ENCODE measurements at regions not wholly inside any gene's neighbourhood (a gene's known extent, or its start where the extent isn't known, plus 50 kb on each side); places are given as distances from the start of the nearest gene placed in this dataset.
A peak's percentile ranks its signal among the peaks of the same experiment; 100 is the strongest.

DNA sequence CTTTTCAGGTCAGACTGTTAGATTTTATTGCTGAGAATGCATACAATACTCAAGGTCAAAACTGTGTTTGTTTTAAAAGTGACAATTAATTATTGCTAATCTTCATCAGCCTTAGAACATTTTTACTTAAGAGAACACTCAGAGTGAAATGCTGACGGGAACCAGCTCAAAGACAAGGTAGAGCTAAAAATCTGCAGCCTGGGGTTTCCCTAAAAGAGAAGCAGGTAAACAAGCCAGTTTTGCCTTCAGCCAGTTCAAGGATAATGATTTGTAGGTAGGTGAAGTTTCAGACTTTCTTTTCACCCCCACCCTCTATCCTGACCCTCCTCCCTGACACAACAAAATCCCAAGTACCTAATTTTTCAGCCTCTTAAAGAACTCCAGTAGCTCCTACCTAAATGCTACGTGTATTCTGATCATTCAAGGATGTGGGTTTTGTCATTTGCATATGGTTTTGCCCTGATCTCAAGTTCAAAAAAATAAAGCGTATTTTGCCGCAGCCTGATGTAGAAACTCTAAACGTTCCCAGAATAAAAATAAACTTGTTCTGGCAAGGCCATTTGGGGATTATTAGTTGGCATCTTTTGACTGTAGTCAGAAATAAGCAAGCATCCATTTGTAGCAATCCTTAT, 407.2 kb downstream of the EFNA5 start:
- DNase-seq, result no peak

DNA sequence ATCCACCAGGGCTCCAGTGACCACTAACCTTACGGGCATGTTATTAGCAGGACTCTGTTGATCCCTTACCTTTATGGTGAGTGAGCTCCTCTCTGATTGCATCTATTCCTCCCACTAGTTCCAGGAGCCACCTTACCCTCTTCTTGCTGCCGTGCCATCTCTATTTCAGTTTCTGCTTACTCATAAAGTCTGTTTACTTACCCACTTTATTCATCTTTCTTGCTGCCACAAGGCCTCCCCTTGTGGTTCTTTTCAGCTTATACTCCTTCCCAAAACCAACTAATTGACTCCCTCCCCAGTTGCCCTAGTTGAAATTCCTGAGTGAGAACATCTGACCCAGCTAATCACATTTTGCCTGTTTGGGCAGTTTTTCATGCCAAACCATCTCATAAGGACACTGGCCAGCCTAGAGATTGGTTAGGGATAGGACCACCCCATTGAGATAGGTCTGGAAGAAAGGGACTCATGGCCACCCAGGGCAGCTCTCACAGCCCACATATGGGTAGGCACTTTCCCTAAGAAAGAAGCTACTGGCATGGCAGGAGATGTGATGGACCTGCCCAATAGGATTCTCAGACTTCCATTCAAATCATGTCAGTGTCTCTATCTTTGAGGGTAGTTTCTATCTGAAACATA, 412.7 kb downstream of the EFNA5 start:
- no peak for DNase-seq

- DNase-seq, result no peak
These were observed 415.9 kb downstream of the EFNA5 start for GRCh38 chr5:107254902-107255234.

GRCh38 chr5:107254214-107254901, 416.4 kb downstream of the EFNA5 start:
- DNase-seq, result no peak

GRCh38 chr5:107253246-107253645, 417.5 kb downstream of the EFNA5 start:
- no peak for DNase-seq

DNA sequence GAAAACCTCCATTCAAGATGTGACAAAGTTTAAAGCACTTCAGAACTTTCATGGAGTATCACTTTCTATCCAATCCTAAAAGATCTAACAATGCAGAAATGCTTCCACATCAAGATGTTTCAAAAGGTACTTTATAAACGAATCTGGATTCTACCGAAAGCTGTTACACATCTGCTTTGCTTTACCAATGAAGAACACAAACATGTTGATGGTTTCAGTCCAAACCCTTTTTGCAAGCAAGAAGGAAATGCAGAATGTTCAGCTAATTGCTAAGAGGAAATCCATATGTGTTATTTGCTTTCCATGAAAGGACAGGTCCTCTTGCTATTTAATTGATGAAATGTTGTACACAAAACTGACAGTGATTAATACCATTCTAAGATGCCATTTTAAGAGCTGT, 419.6 kb downstream of the EFNA5 start:
- DNase-seq, result no peak

- peak; percentile 41 for DNase-seq
These were observed 422.6 kb downstream of the EFNA5 start for GRCh38 chr5:107248066-107248695.

DNA sequence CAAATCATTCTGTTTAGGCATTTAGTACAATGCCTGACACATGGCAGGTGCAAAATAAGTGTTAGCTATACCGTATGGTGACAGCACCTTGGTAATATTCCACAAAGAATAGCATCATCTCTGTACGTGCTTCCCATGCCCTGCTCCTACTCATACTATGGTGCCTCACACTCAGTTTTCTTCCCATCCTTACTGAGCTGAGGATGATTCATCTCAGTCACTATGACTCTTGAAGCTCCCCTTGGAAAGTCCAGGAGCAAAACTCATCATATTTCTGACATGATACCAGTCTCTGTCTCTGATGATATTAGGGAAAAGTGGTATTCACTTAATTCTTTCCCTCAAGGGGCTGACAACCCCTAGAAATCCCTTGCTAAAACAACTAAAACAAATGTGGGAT, 423.3 kb downstream of the EFNA5 start:
- peak; percentile 11 for DNase-seq

GRCh38 chr5:107243220-107243579, 427.5 kb downstream of the EFNA5 start:
- no peak for DNase-seq

DNA sequence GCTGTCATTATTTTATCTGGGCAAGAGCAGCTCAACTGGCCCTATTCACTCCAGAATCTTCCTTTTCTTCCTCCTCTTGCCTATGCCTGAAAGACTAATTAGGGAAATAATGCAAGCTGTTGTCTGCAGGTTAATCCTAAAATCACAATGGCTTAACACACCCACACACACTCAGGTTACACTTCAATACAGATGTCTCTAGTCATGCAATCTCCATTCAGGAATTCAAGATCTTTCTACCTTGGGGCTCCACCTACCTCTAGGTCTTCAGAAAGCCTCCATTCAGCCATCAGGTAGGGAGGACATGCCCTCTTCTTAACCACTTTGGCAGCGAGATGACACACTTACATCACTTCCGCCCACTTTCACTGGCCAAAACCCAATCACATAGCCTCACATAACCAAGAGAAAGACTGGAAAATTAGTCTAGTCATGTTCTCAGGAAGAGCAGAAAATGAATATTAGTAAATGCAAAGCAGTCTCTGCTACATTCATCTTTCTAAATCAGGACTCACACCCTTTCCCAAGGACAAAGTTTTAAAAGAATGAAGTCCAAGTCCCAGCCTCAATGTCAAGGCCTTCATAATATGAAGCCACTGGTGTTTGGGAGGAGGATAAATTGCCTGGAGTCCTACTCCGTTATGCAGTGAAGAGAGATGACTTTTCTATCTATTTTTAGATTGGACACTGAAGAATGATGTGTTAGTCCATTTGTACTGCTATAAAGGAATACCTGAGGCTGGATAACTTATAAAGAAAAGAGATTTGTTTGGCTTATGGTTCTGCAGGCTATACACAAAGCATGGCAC, 428.1 kb downstream of the EFNA5 start:
- DNase-seq, result no peak

GRCh38 chr5:107241841-107242240, 428.9 kb downstream of the EFNA5 start:
- no peak for DNase-seq

GRCh38 chr5:107235167-107235566, 435.6 kb downstream of the EFNA5 start:
- no peak for DNase-seq

DNA sequence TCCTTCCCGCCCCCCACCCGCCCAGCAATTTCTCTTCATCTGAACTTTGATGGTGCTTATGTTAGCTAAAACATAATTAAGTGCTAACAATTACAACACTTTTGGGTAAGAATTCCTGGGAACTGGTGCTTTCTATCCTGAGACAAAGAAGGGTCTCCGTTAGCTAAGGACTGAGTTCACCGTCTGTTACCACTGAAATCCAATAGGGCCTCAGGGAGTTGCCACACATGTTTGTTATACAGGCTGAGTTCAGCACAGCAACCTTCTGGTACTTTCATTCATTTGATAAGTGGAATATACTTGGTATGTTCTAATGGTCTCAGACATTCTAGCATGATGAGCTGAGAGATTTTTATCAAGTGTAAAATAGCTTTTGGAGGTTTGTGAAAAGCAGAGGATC, 437.9 kb downstream of the EFNA5 start:
- no peak for DNase-seq

DNA sequence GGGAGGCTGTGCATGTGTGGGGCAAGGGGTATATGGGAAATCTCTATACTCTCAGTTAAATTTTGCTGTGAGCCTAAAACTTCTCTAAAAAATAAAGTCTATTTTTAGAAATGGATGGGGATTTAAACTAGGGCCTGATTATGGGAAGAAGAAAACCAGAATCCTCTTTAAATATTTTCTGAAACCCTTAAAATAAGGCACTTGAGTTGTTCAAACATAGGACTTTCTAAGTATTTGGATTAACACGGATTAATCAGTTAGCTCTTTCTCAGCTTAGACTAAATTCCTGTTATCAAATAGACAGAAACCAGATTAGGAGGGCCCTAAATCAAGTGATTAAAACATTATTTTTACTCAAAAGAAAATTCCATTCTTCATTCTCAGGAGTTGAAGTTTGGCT, 438.4 kb downstream of the EFNA5 start:
- no peak for DNase-seq

DNA sequence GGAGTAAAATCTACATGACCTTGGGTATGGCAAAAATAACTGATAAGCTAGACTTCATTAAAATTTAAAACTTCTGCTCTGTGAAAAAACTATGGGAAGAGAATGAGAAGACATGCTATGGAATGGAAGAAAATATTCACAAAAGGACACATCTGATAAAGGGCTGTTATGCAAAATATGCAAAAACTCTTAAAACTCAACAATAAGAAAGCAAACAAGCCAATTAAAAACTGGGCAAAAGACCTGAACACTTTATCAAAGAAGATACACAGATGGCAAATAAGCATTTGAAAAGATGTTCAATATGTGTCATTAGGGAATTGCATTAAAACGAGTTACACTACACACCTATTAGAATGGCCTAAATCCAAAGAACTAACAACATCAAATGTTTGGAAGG, 439.5 kb downstream of the EFNA5 start:
- no peak for DNase-seq

DNA sequence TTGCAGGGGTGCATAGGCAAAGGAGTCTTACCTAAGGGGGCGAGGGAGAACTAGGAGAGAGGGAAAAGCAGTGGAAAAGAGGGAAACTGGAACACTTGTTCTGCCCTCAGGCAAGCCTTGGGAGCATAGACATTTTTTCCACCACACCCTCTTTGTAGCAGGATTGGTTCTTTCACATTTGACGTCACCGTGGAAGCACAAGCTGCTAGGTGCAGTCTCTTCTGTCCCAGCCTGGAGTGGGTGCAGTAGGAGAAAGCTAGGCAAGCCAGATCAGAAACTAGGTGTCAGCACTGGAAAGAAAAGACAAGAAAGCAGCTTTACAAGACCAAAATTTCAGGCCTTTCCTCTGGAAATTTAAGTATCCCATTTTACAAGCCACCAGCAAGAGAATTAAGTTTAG, 440.4 kb downstream of the EFNA5 start:
- no peak for DNase-seq

GRCh38 chr5:107228226-107228625, 442.5 kb downstream of the EFNA5 start:
- DNase-seq, result no peak

DNA sequence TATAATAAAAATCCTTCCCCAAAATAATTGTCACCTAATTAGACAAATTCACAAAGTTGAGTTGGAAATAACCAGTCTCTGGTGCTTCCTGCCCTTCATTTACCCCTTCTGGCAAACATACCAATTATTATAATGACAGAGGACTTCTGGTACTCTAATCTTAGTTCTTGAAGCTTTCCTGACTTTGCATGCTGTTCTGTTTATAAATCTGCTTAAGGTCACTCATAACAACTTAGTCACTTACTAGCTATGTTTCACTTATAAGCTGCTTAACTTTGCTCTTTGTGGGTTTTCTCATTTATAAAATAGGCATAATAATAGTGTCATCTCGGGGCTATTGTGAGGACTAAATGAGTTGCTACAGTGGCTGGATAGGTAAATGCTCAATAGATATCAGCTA, 446.5 kb downstream of the EFNA5 start:
- no peak for DNase-seq

DNA sequence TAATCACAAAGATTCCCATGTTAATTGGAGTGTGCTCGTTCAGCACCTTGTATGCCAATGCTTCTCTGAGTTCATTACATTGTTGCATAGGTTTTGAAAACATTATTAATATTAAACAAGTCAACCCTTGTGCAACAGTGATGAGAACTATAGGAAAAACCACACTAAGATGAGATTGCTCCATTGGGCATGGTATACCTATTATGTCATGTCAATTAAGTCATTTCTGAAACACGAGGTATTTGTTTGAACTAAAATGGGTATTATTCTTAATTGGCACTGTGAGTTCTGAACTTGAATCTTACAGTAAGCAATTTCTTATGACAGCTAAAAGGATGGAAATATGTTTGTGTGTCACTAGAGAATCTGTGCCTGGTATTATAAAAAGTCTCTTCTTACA, 447.7 kb downstream of the EFNA5 start:
- DNase-seq, result no peak

- DNase-seq, result no peak
These were observed 450.7 kb downstream of the EFNA5 start for GRCh38 chr5:107219993-107220392.

GRCh38 chr5:107218457-107219193, 452.1 kb downstream of the EFNA5 start:
- DNase-seq, result peak; percentile 22

GRCh38 chr5:107217721-107218130, 453.0 kb downstream of the EFNA5 start:
- DNase-seq, result no peak
